ENCODE measurements at regions not wholly inside any gene's neighbourhood (a gene's known extent, or its start where the extent isn't known, plus 50 kb on each side); places are given as distances from the start of the nearest gene placed in this dataset.

- DNase-seq (ENCODE audit: low spot score), result no peak
- no peaks in the 10 kb centered on the region for H3K27me3 ChIP-seq (ENCODE audit: insufficient read depth, poor library complexity, severe bottlenecking)
- no peaks in the 10 kb centered on the region for H3K9me3 ChIP-seq (ENCODE audit: severe bottlenecking)
- TF ChIP-seq CTCF (IDR thresholded peaks at IDR 0.05; ENCODE audit: poor library complexity, severe bottlenecking), result no peak
- H3K36me3 ChIP-seq (ENCODE audit: low read depth), result no peaks in the 10 kb centered on the region
- ATAC-seq (ENCODE audit: low read depth), result no peak
- H3K4me3 ChIP-seq (ENCODE audit: severe bottlenecking), result no peak overlapping the region
- H3K27ac ChIP-seq (ENCODE audit: poor library complexity, severe bottlenecking), result no peak overlapping the region
- H3K4me1 ChIP-seq (ENCODE audit: insufficient read depth, poor library complexity, severe bottlenecking), result no peaks in the 10 kb centered on the region
Measured at GRCh38 chr1:245055752-245056151, 99.0 kb upstream of the KIF26B start.

- Histone ChIP-seq H3K4me3 (ENCODE audit: severe bottlenecking) (no peak overlapping the region), H3K36me3 (ENCODE audit: low read depth) (no peaks in the 10 kb centered on the region), H3K27me3 (ENCODE audit: insufficient read depth, poor library complexity, severe bottlenecking) (no peaks in the 10 kb centered on the region), H3K9me3 (ENCODE audit: severe bottlenecking) (no peaks in the 10 kb centered on the region), H3K4me1 (ENCODE audit: insufficient read depth, poor library complexity, severe bottlenecking) (no peaks in the 10 kb centered on the region), H3K27ac (ENCODE audit: poor library complexity, severe bottlenecking) (no peak overlapping the region)
- TF ChIP-seq CTCF (IDR thresholded peaks at IDR 0.05; ENCODE audit: poor library complexity, severe bottlenecking), result no peak
- ATAC-seq (ENCODE audit: low read depth) (no peak), DNase-seq (ENCODE audit: low spot score) (no peak)
Measured at GRCh38 chr1:245054507-245055270, 100.1 kb upstream of the KIF26B start.

- no peak for ATAC-seq (ENCODE audit: low read depth)
- Histone ChIP-seq H3K9me3 (ENCODE audit: severe bottlenecking) (no peaks in the 10 kb centered on the region), H3K27me3 (ENCODE audit: insufficient read depth, poor library complexity, severe bottlenecking) (no peaks in the 10 kb centered on the region), H3K4me1 (ENCODE audit: insufficient read depth, poor library complexity, severe bottlenecking) (no peaks in the 10 kb centered on the region), H3K27ac (ENCODE audit: poor library complexity, severe bottlenecking) (no peak overlapping the region), H3K36me3 (ENCODE audit: low read depth) (no peaks in the 10 kb centered on the region), H3K4me3 (ENCODE audit: severe bottlenecking) (no peak overlapping the region)
- no peak for DNase-seq (ENCODE audit: low spot score)
- no peak for TF ChIP-seq CTCF (IDR thresholded peaks at IDR 0.05; ENCODE audit: poor library complexity, severe bottlenecking)
Measured at GRCh38 chr1:245054105-245054504, 100.7 kb upstream of the KIF26B start.

GRCh38 chr1:245052258-245052657 lies 102.5 kb upstream of the KIF26B start:
- no peak overlapping the region for H3K4me3 ChIP-seq (ENCODE audit: severe bottlenecking)
- DNase-seq (ENCODE audit: low spot score), result no peak
- no peaks in the 10 kb centered on the region for H3K4me1 ChIP-seq (ENCODE audit: insufficient read depth, poor library complexity, severe bottlenecking)
- no peaks in the 10 kb centered on the region for H3K27me3 ChIP-seq (ENCODE audit: insufficient read depth, poor library complexity, severe bottlenecking)
- no peak for ATAC-seq (ENCODE audit: low read depth)
- no peaks in the 10 kb centered on the region for H3K36me3 ChIP-seq (ENCODE audit: low read depth)
- H3K27ac ChIP-seq (ENCODE audit: poor library complexity, severe bottlenecking), result no peak overlapping the region
- TF ChIP-seq CTCF (IDR thresholded peaks at IDR 0.05; ENCODE audit: poor library complexity, severe bottlenecking), result no peak
- H3K9me3 ChIP-seq (ENCODE audit: severe bottlenecking), result no peaks in the 10 kb centered on the region

All from RWPE2 (cell line).